GM13977 (cell line): ENCODE measurements at regions not wholly inside any gene's neighbourhood (a gene's known extent, or its start where the extent isn't known, plus 50 kb on each side); places are given as distances from the start of the nearest gene placed in this dataset.
"Not testable (repeated sequence)": the region's sequence is repeated elsewhere in the genome, so short reads cannot be mapped to it uniquely, and the experiment has no call there.

Experiments used
- DNase-seq: peaks from one replicate; pipeline ENCODE4 v3.0.0; 2012; ENCODE audit warnings: low spot score
- in situ Hi-C: fragments of 300-500 bp; cut with MboI; formaldehyde crosslinking; loops from one replicate; pipeline ENCODE4 v1.12.0; 2022; ENCODE audit warnings: low sequenced_read_pairs, low pct_unique_long_range_greater_than_20kb, mixed read lengths, inconsistent platforms; ENCODE audit not compliant: unreplicated experiment
- TF ChIP-seq, protein P1 (sequence below): IDR thresholded peaks from 2 replicates; pipeline ENCODE4 v1.5.1; 2012; ENCODE audit warnings: mild to moderate bottlenecking, control low read depth; ENCODE audit not compliant: insufficient read depth; ENCODE audit errors: extremely low read depth, missing control alignments

- in situ Hi-C loops = no loop called here
- TF ChIP-seq, protein P1, sequence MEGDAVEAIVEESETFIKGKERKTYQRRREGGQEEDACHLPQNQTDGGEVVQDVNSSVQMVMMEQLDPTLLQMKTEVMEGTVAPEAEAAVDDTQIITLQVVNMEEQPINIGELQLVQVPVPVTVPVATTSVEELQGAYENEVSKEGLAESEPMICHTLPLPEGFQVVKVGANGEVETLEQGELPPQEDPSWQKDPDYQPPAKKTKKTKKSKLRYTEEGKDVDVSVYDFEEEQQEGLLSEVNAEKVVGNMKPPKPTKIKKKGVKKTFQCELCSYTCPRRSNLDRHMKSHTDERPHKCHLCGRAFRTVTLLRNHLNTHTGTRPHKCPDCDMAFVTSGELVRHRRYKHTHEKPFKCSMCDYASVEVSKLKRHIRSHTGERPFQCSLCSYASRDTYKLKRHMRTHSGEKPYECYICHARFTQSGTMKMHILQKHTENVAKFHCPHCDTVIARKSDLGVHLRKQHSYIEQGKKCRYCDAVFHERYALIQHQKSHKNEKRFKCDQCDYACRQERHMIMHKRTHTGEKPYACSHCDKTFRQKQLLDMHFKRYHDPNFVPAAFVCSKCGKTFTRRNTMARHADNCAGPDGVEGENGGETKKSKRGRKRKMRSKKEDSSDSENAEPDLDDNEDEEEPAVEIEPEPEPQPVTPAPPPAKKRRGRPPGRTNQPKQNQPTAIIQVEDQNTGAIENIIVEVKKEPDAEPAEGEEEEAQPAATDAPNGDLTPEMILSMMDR = no peak
- no peak for DNase-seq
Observed at GRCh38 chr5:87138091-87138805, 129.4 kb upstream of the RASA1 start.

GRCh38 chr5:87139795-87140194 lies 127.9 kb upstream of the RASA1 start:
- TF ChIP-seq, protein P1 = no peak
- in situ Hi-C loops = no loop called here
- DNase-seq = no peak

- TF ChIP-seq, protein P1 = no peak
- in situ Hi-C loops = no loop called here
- DNase-seq = no peak
Observed at GRCh38 chr5:87141544-87141943, 126.1 kb upstream of the RASA1 start.

DNA sequence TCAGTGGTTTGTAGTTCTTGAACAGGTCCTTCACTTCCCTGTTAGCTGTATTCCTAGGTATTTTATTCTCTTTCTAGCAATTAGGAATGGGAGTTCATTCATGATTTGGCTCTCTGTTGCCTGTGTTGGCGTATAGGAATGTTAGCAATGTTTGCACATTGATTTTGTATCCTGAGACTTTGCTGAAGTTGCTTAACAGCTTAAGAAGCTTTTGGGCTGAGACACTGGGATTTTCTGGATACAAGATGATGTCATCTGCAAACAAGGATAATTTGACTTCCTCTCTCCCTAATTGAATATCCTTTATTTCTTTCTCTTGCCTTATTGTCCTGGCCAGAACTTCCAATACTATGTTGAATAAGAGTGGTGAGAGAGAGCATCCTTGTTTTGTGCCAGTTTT lies 121.8 kb upstream of the RASA1 start:
- DNase-seq, in situ Hi-C loops: not testable (repeated sequence)

GRCh38 chr5:87147441-87147840 lies 120.2 kb upstream of the RASA1 start:
- in situ Hi-C loops = no loop called here
- DNase-seq = no peak
- TF ChIP-seq, protein P1 = no peak

DNA sequence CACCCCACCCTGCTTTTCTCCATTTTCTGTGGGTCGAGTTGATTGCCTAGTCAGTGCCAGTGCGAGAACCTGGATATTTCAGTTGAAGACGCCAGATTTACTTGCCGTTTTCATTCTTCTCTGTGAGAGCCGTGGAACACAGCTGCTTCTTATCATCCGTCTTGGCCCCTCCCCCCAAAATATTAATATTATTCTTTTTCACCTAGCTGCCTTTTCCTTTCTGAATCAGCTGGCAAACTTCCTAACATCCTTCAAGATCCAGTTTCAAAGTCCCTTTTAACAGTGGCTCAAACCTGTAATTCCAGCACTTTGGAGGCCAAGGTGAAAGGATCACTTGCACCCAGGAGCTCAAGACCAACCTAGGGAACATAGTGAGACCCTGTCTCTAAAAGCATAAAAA lies 117.1 kb upstream of the RASA1 start:
- TF ChIP-seq, protein P1 = no peak
- in situ Hi-C loops = no loop called here
- DNase-seq = no peak

DNA sequence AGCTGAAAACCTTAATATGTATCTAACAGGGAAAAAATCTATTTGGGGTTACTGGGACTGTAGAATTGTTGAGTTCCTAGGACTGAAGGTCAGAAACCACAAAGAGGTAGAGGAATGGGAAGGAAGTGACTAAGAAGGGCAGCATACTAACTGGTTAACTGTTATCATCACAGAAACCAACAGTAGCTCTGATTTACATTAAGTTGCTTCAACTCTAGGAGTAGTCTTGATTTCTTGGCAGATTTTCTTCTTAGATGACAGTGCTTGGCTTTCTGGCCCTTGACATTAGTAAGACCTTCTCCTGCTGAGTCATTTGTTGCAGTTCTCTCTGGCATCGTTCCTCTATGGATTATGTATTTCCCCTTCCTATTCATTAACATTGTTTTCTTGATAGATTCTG lies 116.1 kb upstream of the RASA1 start:
- TF ChIP-seq, protein P1 = no peak
- in situ Hi-C loops = no loop called here
- DNase-seq = no peak
